Adipocyte (in vitro differentiated cells): ENCODE measurements at regions not wholly inside any gene's neighbourhood (a gene's known extent, or its start where the extent isn't known, plus 50 kb on each side); places are given as distances from the start of the nearest gene placed in this dataset.

Experiments
- DNase-seq: peaks from one replicate; pipeline ENCODE4 v3.0.0-alpha.2; 2015; ENCODE audit warnings: low read depth
- H3K27me3 ChIP-seq: replicated peaks from 2 replicates; pipeline ENCODE4 v1.7.0; 2013; ENCODE audit warnings: mild to moderate bottlenecking, low read length, moderate library complexity; ENCODE audit not compliant: control insufficient read depth, insufficient read depth
- H3K36me3 ChIP-seq: 2 replicates; pipeline ENCODE4 v1.7.0; 2013; ENCODE audit warnings: low read length, mild to moderate bottlenecking, moderate library complexity; ENCODE audit not compliant: control insufficient read depth, insufficient read depth, severe bottlenecking
- H3K4me1 ChIP-seq: 2 replicates; pipeline ENCODE4 v1.7.0; 2013; ENCODE audit warnings: mild to moderate bottlenecking, low read length, moderate library complexity; ENCODE audit not compliant: control insufficient read depth, insufficient read depth
- H3K4me3 ChIP-seq: 2 replicates; pipeline ENCODE4 v1.7.0; 2013; ENCODE audit warnings: mild to moderate bottlenecking, low read length, moderate library complexity
- H3K9ac ChIP-seq: 2 replicates; pipeline ENCODE4 v1.7.0; 2013; ENCODE audit warnings: mild to moderate bottlenecking, low read length, moderate library complexity
- H3K9me3 ChIP-seq: 2 replicates; pipeline ENCODE4 v1.7.0; 2013; ENCODE audit warnings: mild to moderate bottlenecking, low read length, moderate library complexity; ENCODE audit not compliant: control insufficient read depth

DNA sequence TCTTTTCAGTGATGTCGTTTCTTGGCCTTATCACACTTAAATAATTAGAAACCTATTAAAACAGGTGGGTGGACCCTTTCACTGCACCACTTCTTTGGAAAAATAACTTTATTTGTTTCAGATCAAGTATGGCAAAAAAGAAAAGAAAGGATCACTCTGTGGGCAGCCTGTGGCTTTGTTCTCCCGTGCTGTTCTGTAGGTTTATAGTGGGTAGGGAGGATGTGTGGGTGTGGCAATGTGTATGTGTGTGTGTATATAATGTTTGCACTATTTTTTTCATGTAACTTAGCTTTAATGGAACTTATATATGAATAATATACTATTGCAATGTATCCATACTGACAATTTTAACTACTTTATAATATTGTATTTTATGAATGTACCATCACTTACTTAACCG is 85.9 kb downstream of the ACTBL2 start:
- no peaks in the 10 kb centered on the region for H3K27me3 ChIP-seq
- no peak overlapping the region for H3K9ac ChIP-seq
- H3K9me3 ChIP-seq: peaks cover 6% of the 10 kb centered on the region
- H3K4me1 ChIP-seq: no peaks in the 10 kb centered on the region
- H3K36me3 ChIP-seq: no peaks in the 10 kb centered on the region
- H3K4me3 ChIP-seq: no peak overlapping the region
- no peak for DNase-seq

DNA sequence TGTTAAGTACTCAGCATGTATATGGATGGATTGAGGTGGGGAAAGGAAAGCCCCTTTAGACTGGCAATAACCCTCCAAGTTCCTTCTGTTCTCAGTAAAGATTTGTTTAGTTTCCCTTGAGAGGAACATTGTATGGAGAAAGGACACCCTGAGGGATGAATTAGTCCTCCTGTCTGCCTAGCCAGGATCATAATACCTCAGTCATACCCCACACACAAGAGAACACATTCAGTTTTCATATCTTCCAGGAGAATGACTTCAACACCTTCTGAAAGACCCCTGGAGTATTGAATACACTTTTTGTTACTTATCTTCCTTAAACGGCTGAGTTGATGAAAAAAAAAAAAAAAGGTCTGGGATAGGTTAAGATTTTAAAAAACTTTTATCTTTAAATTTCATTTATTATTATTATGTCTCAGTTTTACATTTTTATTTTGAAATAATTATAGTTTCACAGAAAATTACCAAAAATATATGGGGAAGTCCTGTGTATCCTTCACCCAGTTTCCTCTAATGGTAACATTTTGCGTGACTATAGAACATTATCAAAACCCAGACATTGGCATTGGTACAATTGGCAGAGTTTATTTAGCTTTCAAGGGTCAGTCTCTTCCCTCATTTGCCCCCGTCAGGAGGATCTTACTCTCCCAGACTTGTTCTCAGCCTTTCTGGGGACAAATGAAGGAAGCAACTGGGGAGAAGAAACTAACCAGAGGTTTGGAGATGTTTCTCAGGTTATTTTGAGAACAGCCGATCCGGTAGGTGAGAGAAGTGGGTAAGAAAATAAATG is 88.0 kb downstream of the ACTBL2 start:
- Histone ChIP-seq H3K36me3 (no peaks in the 10 kb centered on the region), H3K4me1 (no peaks in the 10 kb centered on the region), H3K27me3 (no peaks in the 10 kb centered on the region), H3K9ac (no peak overlapping the region), H3K4me3 (no peak overlapping the region), H3K9me3 (peaks cover 9% of the 10 kb centered on the region)
- no peak for DNase-seq

DNA sequence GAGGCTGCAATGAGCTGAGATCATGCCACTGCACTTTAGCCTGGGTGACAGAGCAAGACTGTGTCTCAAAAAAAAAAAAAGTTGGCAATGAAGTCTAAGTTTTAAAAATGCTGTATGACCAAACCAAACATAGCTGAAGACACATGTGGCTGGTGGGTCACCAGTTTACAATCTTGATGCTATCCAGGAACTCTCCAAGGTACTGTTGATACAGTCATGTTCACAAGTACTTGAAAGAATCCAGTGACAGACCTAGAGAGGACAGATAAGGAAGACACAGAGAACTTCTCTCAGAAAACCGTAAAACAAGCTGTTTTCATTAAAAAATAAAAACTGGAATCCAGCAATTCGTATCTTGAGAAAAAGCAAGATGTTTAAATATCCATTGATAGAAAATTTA is 95.7 kb downstream of the ACTBL2 start:
- no peaks in the 10 kb centered on the region for H3K27me3 ChIP-seq
- H3K9ac ChIP-seq: no peak overlapping the region
- peaks cover 3% of the 10 kb centered on the region for H3K9me3 ChIP-seq
- peak; percentile 40 for DNase-seq
- peaks cover 10% of the 10 kb centered on the region for H3K4me1 ChIP-seq
- H3K4me3 ChIP-seq: no peak overlapping the region
- no peaks in the 10 kb centered on the region for H3K36me3 ChIP-seq

DNA sequence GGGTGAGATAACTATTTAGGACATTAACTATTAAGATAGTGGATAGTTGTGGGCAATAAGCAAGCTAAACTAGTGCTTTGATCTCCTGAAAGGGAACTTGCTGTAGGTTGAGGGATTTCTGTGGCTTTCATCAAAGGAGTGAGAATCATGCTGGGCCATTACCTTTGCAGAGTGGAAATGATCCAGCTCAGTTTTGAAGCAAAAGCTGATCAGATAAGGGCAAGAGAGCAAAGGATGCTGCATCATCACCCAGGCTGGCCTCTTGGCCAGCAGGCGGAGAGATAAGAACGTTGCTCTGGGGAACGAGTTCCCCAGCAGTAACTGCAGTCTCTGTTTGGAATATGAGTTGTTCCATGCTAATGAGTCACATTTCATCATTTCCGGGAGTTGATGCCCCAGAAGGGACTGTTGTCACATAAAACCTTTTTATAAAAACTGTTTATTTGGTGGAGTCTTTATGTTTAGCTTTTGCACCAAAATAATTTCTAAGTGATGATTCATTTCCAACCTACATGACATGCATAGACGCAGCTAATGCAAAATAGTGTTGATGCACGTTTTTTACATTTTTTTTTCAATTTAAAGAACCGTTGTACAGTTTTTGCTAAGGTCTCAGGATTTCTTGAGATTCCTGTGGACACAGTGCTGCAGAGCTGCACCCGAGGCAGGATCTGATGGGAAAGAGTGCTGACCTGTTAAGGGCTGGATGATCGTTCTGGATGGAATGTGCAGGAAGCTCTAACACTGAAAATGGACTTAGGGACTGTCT is 99.3 kb downstream of the ACTBL2 start:
- Histone ChIP-seq H3K9ac (peak overlapping the region; percentile 79), H3K36me3 (no peaks in the 10 kb centered on the region), H3K27me3 (no peaks in the 10 kb centered on the region), H3K4me3 (peak overlapping the region; percentile 66), H3K9me3 (no peaks in the 10 kb centered on the region), H3K4me1 (peaks cover 10% of the 10 kb centered on the region)
- DNase-seq: peak; percentile 80

DNA sequence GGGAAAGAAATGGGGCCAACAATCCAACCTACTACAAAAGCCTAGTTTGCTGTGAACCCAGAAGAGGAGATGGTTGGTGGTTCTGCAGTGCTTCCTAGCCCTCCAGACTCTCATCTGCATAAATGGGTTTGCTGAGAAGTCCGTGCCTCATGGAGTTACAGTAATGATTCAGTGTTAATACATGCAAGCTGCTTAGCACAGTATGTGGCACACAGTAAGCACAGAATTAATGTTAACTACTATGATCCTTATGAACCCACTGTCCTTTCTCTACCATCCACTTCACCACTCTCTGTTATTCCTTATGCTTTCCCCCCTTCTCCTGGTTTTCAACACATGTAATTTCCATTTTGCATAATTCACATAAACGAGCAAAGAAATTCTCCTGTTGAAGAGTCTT is 100.0 kb downstream of the ACTBL2 start:
- Histone ChIP-seq H3K36me3 (no peaks in the 10 kb centered on the region), H3K27me3 (no peaks in the 10 kb centered on the region), H3K9ac (peak overlapping the region; percentile 18), H3K4me3 (no peak overlapping the region), H3K9me3 (no peaks in the 10 kb centered on the region), H3K4me1 (peaks cover 10% of the 10 kb centered on the region)
- DNase-seq: no peak

DNA sequence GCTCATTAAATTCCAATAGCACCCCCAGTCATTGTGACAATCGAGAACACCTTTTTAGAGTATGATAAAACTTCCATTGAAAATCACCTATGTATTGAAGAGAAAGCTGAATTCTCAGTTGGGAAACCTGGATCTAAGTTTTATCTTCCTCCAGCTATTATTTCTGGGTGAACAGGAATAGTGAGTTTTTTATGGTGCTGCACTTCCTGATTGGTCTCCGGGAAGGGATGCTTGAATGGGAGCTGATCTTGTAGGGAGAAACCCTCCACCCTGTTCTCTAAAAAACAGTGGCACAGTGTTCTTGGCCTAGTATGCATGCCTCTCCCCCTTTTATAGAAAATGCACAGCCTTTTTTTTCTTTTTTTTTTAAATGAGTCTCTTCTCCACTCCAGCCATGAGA is 112.2 kb downstream of the ACTBL2 start:
- Histone ChIP-seq H3K9me3 (no peaks in the 10 kb centered on the region), H3K4me3 (no peak overlapping the region), H3K9ac (no peak overlapping the region), H3K27me3 (no peaks in the 10 kb centered on the region), H3K36me3 (no peaks in the 10 kb centered on the region), H3K4me1 (no peaks in the 10 kb centered on the region)
- no peak for DNase-seq

DNA sequence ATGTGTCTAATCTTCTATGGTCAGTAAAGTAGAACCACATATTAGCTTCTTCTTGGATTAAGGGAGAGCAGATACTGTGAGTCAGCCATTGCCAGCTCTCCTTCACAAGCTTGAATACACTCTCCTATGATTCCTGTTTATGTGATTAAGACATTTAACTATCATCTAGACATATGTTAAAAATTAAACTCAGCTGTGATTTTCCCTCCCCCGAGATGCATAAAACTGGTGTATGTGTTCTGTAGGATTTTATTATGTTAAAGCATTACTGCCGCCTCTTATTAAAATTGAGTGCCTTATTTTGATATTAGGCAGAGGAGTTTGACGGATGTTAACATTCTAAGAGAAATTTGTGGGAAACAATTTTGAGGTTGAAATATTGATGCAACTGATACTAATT is 114.6 kb downstream of the ACTBL2 start:
- no peaks in the 10 kb centered on the region for H3K27me3 ChIP-seq
- no peak overlapping the region for H3K4me3 ChIP-seq
- H3K4me1 ChIP-seq: no peaks in the 10 kb centered on the region

DNA sequence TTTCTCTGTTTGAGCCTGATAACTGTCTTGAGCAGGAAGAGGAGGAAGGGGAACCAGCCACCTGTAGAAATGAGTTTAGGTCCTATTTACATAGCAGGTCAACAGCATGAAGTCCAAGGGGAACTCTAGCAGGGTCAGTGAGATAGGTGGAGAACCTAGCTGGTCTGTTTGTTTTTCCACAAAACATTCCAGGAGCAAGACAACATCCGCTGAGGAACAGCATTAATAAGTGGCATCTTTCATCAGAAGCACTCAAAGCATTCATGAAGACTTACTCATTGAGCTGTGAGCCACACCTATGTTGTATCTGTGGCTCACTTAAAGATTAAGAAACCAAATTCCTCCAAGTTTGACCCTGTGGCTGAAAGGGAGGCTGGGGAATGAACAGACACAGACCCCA is 115.9 kb downstream of the ACTBL2 start:
- H3K27me3 ChIP-seq: no peaks in the 10 kb centered on the region
- no peak overlapping the region for H3K4me3 ChIP-seq
- H3K36me3 ChIP-seq: no peaks in the 10 kb centered on the region
- DNase-seq: no peak
- no peak overlapping the region for H3K9ac ChIP-seq
- no peaks in the 10 kb centered on the region for H3K4me1 ChIP-seq
- H3K9me3 ChIP-seq: no peaks in the 10 kb centered on the region

More for the DNA sequence above, 114.6 kb downstream of the ACTBL2 start:
- H3K9ac ChIP-seq: no peak overlapping the region
- no peaks in the 10 kb centered on the region for H3K36me3 ChIP-seq
- peak; percentile 30 for DNase-seq
- no peaks in the 10 kb centered on the region for H3K9me3 ChIP-seq

DNA sequence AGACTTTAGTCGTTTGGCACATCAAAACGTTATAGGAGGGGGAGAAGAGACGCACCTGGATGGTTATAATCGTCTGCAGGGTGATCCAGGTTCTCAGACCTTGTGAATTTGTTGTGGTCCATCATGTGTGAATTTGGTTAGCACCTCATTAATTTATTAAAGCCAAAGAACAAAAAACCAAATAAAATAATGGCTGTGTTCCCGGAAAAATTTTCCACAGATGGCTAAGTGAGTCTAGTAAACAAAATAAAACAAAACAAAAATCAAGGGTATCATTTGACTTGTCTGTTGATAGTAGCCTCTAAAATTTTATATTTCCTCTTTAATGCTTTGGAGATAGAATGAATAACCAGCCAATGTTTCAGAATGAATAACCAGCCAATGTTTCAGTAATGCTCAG is 119.7 kb downstream of the ACTBL2 start:
- Histone ChIP-seq H3K4me1 (no peaks in the 10 kb centered on the region), H3K36me3 (no peaks in the 10 kb centered on the region), H3K27me3 (no peaks in the 10 kb centered on the region), H3K4me3 (no peak overlapping the region), H3K9me3 (no peaks in the 10 kb centered on the region), H3K9ac (no peak overlapping the region)
- DNase-seq: no peak

DNA sequence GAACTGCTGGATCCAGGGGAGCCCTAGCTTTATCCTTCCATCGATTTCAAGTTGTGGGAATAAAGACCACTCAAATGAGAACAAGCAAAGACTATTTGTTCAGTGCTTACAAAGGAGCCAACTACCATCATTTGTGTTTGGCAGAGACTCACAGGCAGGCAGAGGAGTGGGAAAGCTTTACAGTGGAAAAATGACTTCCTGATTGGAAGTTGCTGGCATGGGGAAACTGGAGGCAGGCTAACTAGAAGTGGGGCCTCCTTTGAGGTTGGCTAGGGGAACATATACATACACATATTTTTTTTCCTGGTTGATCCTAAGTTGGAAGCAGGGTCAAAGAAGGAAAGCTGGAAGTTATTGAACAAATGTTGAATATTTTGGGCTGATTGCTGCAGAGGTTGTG is 121.7 kb downstream of the ACTBL2 start:
- DNase-seq: no peak
- no peak overlapping the region for H3K4me3 ChIP-seq
- no peaks in the 10 kb centered on the region for H3K9me3 ChIP-seq
- H3K4me1 ChIP-seq: no peaks in the 10 kb centered on the region
- H3K9ac ChIP-seq: no peak overlapping the region
- no peaks in the 10 kb centered on the region for H3K36me3 ChIP-seq
- no peaks in the 10 kb centered on the region for H3K27me3 ChIP-seq

DNA sequence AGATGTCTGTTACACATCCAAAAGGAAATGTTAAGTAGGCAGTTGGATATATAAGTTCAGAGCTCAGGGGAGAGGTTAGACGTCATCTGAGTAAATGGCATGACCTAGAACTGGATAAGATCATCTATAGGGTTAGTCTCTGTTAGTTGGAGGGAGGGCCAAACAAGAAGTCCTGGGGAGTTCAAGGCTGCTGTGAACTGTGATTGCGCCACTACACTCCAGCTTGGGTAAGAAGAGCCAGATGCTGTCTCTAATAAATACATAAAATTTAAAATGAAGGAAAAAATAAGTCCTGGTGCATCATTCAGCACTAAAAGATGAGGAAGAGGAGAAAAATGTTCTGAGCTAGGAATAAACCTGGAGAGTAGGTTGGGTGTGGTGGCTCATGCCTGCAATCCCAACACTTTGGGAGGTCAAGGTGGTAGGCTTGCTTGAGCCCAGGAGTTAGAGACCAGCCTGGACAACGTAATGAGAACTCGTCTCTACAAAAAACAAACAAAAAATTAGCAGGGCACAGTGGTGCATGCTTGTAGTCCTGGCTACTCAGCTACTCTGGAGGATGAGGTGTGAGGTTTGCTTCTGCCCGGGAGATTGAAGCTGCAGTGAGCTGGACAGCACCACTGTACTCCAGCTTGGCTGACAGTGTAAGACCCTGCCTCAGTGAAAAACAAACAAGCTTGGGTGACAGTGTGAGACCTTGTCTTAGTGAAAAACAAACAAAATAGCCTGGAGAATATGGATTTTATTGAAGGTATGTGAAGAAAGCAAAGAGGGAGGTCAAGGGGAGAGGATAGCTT is 123.6 kb downstream of the ACTBL2 start:
- peak; percentile 27 for DNase-seq
- Histone ChIP-seq H3K9me3 (no peaks in the 10 kb centered on the region), H3K4me1 (no peaks in the 10 kb centered on the region), H3K36me3 (no peaks in the 10 kb centered on the region), H3K9ac (no peak overlapping the region), H3K4me3 (no peak overlapping the region), H3K27me3 (no peaks in the 10 kb centered on the region)
